GM12892 (cell line): ENCODE measurements at regions not wholly inside any gene's neighbourhood (a gene's known extent, or its start where the extent isn't known, plus 50 kb on each side); places are given as distances from the start of the nearest gene placed in this dataset.

Experiments used
- POLR2A ChIP-seq: IDR thresholded peaks from 2 replicates; pipeline ENCODE4 v1.6.1; 2011; ENCODE audit warnings: low read depth, low read length, control low read depth
- POLR2AphosphoS5 ChIP-seq: IDR thresholded peaks from 2 replicates; pipeline ENCODE4 v1.6.1; 2011; ENCODE audit warnings: low read depth, low read length, control low read depth

DNA sequence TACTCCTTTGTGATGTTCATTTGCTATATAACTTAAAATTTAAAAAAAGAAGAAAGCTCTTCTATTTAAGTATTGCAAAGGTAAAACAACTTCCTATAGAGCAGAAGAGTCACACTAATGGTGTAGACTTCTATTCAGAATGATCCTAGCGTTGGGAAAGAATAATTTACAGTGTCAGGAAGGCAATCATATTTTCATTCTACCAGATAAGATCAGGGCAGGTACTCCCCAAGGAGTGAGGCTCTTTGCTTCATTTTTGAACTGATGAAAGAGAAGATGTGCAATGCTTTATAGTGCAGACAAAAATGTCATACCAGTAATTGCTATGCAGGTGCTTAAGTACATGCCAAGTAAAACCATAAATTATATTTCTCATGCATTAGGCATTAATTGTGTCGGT is 1193.0 kb downstream of the PCDH9 start:
- no peak for TF ChIP-seq POLR2AphosphoS5
- no peak for TF ChIP-seq POLR2A
